Keratinocyte (primary cell): ENCODE measurements at regions not wholly inside any gene's neighbourhood (a gene's known extent, or its start where the extent isn't known, plus 50 kb on each side); places are given as distances from the start of the nearest gene placed in this dataset.

ENCODE experiments used
- DNase-seq: peaks from one replicate; pipeline ENCODE4 v3.0.0-alpha.2; 2011; ENCODE audit warnings: low read depth, missing footprints, low spot score
- FAIRE-seq: peaks from 2 replicates; lab custom pipeline; 2011; peaks lifted over from hg19 to GRCh38; lab: Jason Lieb, UNC
- H2AFZ ChIP-seq: 2 replicates; pipeline ENCODE4 v1.6.0; 2012; ENCODE audit warnings: low read length, control low read depth, inconsistent platforms; ENCODE audit not compliant: control insufficient read depth
- H3K27ac ChIP-seq: 2 replicates; pipeline ENCODE4 v1.5.1; 2011; ENCODE audit warnings: low read length; ENCODE audit not compliant: control insufficient read depth, insufficient read depth
- H3K27me3 ChIP-seq: 3 replicates; pipeline ENCODE4 v1.6.0; 2011; ENCODE audit warnings: low read length; ENCODE audit not compliant: control insufficient read depth, insufficient read depth; ENCODE audit errors: extremely low read depth
- H3K36me3 ChIP-seq, 2 experiments: 2 replicates in 1 of 2; 3 replicates in 1 of 2; pipeline ENCODE4 v1.5.1; 2011; ENCODE audit warnings: low read length in 2 of 2, mild to moderate bottlenecking in 1 of 2; ENCODE audit not compliant: control insufficient read depth in 2 of 2, insufficient read depth in 2 of 2; ENCODE audit errors: extremely low read depth in 1 of 2
- H3K4me1 ChIP-seq: 3 replicates; pipeline ENCODE4 v1.5.1; 2011; ENCODE audit warnings: low read length; ENCODE audit not compliant: control insufficient read depth, insufficient read depth; ENCODE audit errors: extremely low read depth
- H3K4me2 ChIP-seq: 3 replicates; pipeline ENCODE4 v1.6.0; 2011; ENCODE audit warnings: low read depth, low read length; ENCODE audit not compliant: control insufficient read depth, insufficient read depth; ENCODE audit errors: extremely low read depth
- H3K4me3 ChIP-seq, 3 experiments: fragments of 200-600 bp in 1 of 3; sonication (generic) in 1 of 3; 2 replicates in 2 of 3; 3 replicates in 1 of 3; pipeline ENCODE4 v1.5.1; 2011 to 2016; ENCODE audit warnings: low read length in 3 of 3, mild to moderate bottlenecking in 3 of 3, control low read depth in 2 of 3, inconsistent platforms in 1 of 3, low read depth in 1 of 3, mixed read lengths in 1 of 3, mixed run types in 1 of 3, moderate library complexity in 1 of 3; ENCODE audit not compliant: control insufficient read depth in 2 of 3, insufficient read depth in 2 of 3; ENCODE audit errors: extremely low read depth in 1 of 3
- H3K79me2 ChIP-seq: 2 replicates; pipeline ENCODE4 v1.6.0; 2012; ENCODE audit warnings: low read length; ENCODE audit not compliant: control insufficient read depth, insufficient read depth
- H3K9ac ChIP-seq: 3 replicates; pipeline ENCODE4 v1.6.0; 2011; ENCODE audit warnings: low read length; ENCODE audit not compliant: control insufficient read depth, insufficient read depth; ENCODE audit errors: extremely low read depth
- H3K9me1 ChIP-seq: 3 replicates; pipeline ENCODE4 v1.6.0; 2011; ENCODE audit warnings: low read length; ENCODE audit not compliant: control insufficient read depth, insufficient read depth; ENCODE audit errors: extremely low read depth
- H3K9me3 ChIP-seq: 2 replicates; pipeline ENCODE4 v1.5.1; 2012; ENCODE audit warnings: low read depth, low read length; ENCODE audit not compliant: control insufficient read depth
- H4K20me1 ChIP-seq: 3 replicates; pipeline ENCODE4 v1.6.0; 2011; ENCODE audit warnings: low read length; ENCODE audit not compliant: control insufficient read depth, insufficient read depth; ENCODE audit errors: extremely low read depth
- EZH2 ChIP-seq: IDR thresholded peaks from one replicate; pipeline ENCODE4 v1.6.1; 2012; ENCODE audit warnings: inconsistent platforms, mild to moderate bottlenecking, low read length, moderate library complexity
- dilution Hi-C: fragments of 300-500 bp; cut with MboI; formaldehyde crosslinking; loops from one replicate; pipeline ENCODE4 v1.7.0; 2020; ENCODE audit warnings: low sequenced_read_pairs; ENCODE audit not compliant: extremely low pct_ligation_motif_present
- TF ChIP-seq, protein P1 (sequence below), 3 experiments: IDR thresholded peaks in 1 of 3; conservative IDR thresholded peaks in 1 of 3; optimal IDR thresholded peaks in 1 of 3; 2 replicates in 2 of 3; 3 replicates in 1 of 3; pipeline versions ENCODE3 to v1.5.1; 2011; ENCODE audit warnings: low read length in 3 of 3, mild to moderate bottlenecking in 3 of 3, moderate library complexity in 2 of 3, control low read depth in 1 of 3, inconsistent platforms in 1 of 3; ENCODE audit not compliant: insufficient read depth in 2 of 3; ENCODE audit errors: extremely low read depth in 1 of 3

DNA sequence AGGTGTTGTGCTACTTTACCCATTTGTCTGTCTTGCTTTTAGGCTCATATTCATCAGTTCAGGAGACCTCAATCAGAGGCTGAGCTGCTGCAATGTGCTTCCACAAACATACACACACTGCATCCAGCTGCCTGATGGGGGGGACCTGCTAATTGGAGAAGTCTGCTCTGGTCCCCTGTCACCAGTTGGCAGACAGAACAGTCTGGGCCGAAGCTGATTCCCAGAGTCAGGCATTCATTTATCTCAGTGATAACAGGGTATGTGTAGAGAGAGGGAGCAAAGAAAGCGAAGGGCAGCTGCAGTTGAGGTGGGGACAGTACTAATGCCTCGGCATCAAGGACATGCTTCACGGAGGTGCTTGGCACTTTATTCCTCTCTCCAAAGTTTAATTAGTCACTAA, 584.3 kb upstream of the PIK3C3 start:
- H3K4me2 ChIP-seq, result no peak overlapping the region
- DNase-seq, result no peak
- H3K9ac ChIP-seq, result no peak overlapping the region
- H3K4me1 ChIP-seq, result no peaks in the 10 kb centered on the region
- no peaks in the 10 kb centered on the region for H3K9me3 ChIP-seq
- no peak overlapping the region for H3K4me3 ChIP-seq
- H3K27me3 ChIP-seq, result no peaks in the 10 kb centered on the region
- FAIRE-seq, result no peak
- dilution Hi-C loops, result no loop called here
- H2AFZ ChIP-seq, result no peak overlapping the region
- H4K20me1 ChIP-seq, result no peaks in the 10 kb centered on the region
- TF ChIP-seq, protein P1, sequence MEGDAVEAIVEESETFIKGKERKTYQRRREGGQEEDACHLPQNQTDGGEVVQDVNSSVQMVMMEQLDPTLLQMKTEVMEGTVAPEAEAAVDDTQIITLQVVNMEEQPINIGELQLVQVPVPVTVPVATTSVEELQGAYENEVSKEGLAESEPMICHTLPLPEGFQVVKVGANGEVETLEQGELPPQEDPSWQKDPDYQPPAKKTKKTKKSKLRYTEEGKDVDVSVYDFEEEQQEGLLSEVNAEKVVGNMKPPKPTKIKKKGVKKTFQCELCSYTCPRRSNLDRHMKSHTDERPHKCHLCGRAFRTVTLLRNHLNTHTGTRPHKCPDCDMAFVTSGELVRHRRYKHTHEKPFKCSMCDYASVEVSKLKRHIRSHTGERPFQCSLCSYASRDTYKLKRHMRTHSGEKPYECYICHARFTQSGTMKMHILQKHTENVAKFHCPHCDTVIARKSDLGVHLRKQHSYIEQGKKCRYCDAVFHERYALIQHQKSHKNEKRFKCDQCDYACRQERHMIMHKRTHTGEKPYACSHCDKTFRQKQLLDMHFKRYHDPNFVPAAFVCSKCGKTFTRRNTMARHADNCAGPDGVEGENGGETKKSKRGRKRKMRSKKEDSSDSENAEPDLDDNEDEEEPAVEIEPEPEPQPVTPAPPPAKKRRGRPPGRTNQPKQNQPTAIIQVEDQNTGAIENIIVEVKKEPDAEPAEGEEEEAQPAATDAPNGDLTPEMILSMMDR (optimal IDR thresholded peaks at IDR 0.05 in 1 of 3, IDR thresholded peaks at IDR 0.05 in 1 of 3, conservative IDR thresholded peaks at IDR 0.05 in 1 of 3; ENCODE audit: extremely low read depth in 1 of 3, insufficient read depth in 2 of 3, low read length in 3 of 3), result no peak
- no peak for TF ChIP-seq EZH2
- no peaks in the 10 kb centered on the region for H3K79me2 ChIP-seq
- H3K36me3 ChIP-seq, result no peaks in the 10 kb centered on the region
- H3K27ac ChIP-seq, result no peak overlapping the region
- H3K9me1 ChIP-seq, result no peaks in the 10 kb centered on the region

- no peaks in the 10 kb centered on the region for H3K9me1 ChIP-seq
- H4K20me1 ChIP-seq, result no peaks in the 10 kb centered on the region
- no peak overlapping the region for H3K27ac ChIP-seq
- no peak overlapping the region for H3K9ac ChIP-seq
- no peak overlapping the region for H2AFZ ChIP-seq
- H3K4me1 ChIP-seq, result no peaks in the 10 kb centered on the region
- H3K9me3 ChIP-seq, result no peaks in the 10 kb centered on the region
- no peak overlapping the region for H3K4me3 ChIP-seq
- FAIRE-seq (no peak), DNase-seq (no peak)
- dilution Hi-C loops, result no loop called here
- H3K4me2 ChIP-seq, result no peak overlapping the region
- no peaks in the 10 kb centered on the region for H3K36me3 ChIP-seq
- H3K79me2 ChIP-seq, result no peaks in the 10 kb centered on the region
- no peaks in the 10 kb centered on the region for H3K27me3 ChIP-seq
- TF ChIP-seq EZH2, result no peak
- TF ChIP-seq, protein P1 (optimal IDR thresholded peaks at IDR 0.05 in 1 of 3, IDR thresholded peaks at IDR 0.05 in 1 of 3, conservative IDR thresholded peaks at IDR 0.05 in 1 of 3; ENCODE audit: extremely low read depth in 1 of 3, insufficient read depth in 2 of 3, low read length in 3 of 3), result no peak
Measured at GRCh38 chr18:41357708-41358107, 597.3 kb upstream of the PIK3C3 start.
